ENCODE measurements at regions not wholly inside any gene's neighbourhood (a gene's known extent, or its start where the extent isn't known, plus 50 kb on each side); places are given as distances from the start of the nearest gene placed in this dataset.

GRCh38 chr17:51347851-51348584 is 87.7 kb downstream of the UTP18 start:
- FAIRE-seq: no peak
- DNase-seq (ENCODE audit: insufficient read length, low spot score): no peak
- no peak for TF ChIP-seq POLR2A (IDR thresholded peaks at IDR 0.05; ENCODE audit: low read depth, low read length)
- TF ChIP-seq SPI1 (IDR thresholded peaks at IDR 0.05; ENCODE audit: low read depth, low read length): no peak
- TF ChIP-seq TAF1 (IDR thresholded peaks at IDR 0.05; ENCODE audit: low read depth, low read length): no peak
- TF ChIP-seq PAX5 (IDR thresholded peaks at IDR 0.05; ENCODE audit: insufficient read depth, low read length, severe bottlenecking): no peak
- no peak for TF ChIP-seq POU2F2 (IDR thresholded peaks at IDR 0.05; ENCODE audit: low read depth, low read length)
- TF ChIP-seq POLR2AphosphoS5 (IDR thresholded peaks at IDR 0.05; ENCODE audit: low read depth, low read length): no peak

GRCh38 chr17:51351080-51351479 is 90.7 kb downstream of the UTP18 start:
- TF ChIP-seq SPI1 (IDR thresholded peaks at IDR 0.05; ENCODE audit: low read depth, low read length) (no peak), POU2F2 (IDR thresholded peaks at IDR 0.05; ENCODE audit: low read depth, low read length) (no peak), PAX5 (IDR thresholded peaks at IDR 0.05; ENCODE audit: insufficient read depth, low read length, severe bottlenecking) (no peak), POLR2AphosphoS5 (IDR thresholded peaks at IDR 0.05; ENCODE audit: low read depth, low read length) (no peak), TAF1 (IDR thresholded peaks at IDR 0.05; ENCODE audit: low read depth, low read length) (no peak), POLR2A (IDR thresholded peaks at IDR 0.05; ENCODE audit: low read depth, low read length) (no peak)
- no peak for FAIRE-seq
- no peak for DNase-seq (ENCODE audit: insufficient read length, low spot score)

GRCh38 chr17:51351890-51352289 is 91.5 kb downstream of the UTP18 start:
- FAIRE-seq: no peak
- DNase-seq (ENCODE audit: insufficient read length, low spot score): no peak
- TF ChIP-seq PAX5 (IDR thresholded peaks at IDR 0.05; ENCODE audit: insufficient read depth, low read length, severe bottlenecking): no peak
- no peak for TF ChIP-seq POLR2AphosphoS5 (IDR thresholded peaks at IDR 0.05; ENCODE audit: low read depth, low read length)
- TF ChIP-seq TAF1 (IDR thresholded peaks at IDR 0.05; ENCODE audit: low read depth, low read length): no peak

- FAIRE-seq (no peak), DNase-seq (ENCODE audit: insufficient read length, low spot score) (no peak)
- TF ChIP-seq POLR2AphosphoS5 (IDR thresholded peaks at IDR 0.05; ENCODE audit: low read depth, low read length): no peak
- no peak for TF ChIP-seq POU2F2 (IDR thresholded peaks at IDR 0.05; ENCODE audit: low read depth, low read length)
- no peak for TF ChIP-seq TAF1 (IDR thresholded peaks at IDR 0.05; ENCODE audit: low read depth, low read length)
- no peak for TF ChIP-seq PAX5 (IDR thresholded peaks at IDR 0.05; ENCODE audit: insufficient read depth, low read length, severe bottlenecking)
- TF ChIP-seq SPI1 (IDR thresholded peaks at IDR 0.05; ENCODE audit: low read depth, low read length): no peak
- TF ChIP-seq POLR2A (IDR thresholded peaks at IDR 0.05; ENCODE audit: low read depth, low read length): no peak
These were observed 92.5 kb downstream of the UTP18 start for GRCh38 chr17:51352798-51353197.

GRCh38 chr17:51353296-51353695 is 93.0 kb downstream of the UTP18 start:
- DNase-seq (ENCODE audit: insufficient read length, low spot score) (no peak), FAIRE-seq (no peak)

GRCh38 chr17:51354936-51355335 is 94.6 kb downstream of the UTP18 start:
- FAIRE-seq: no peak
- no peak for DNase-seq (ENCODE audit: insufficient read length, low spot score)
- TF ChIP-seq POLR2AphosphoS5 (IDR thresholded peaks at IDR 0.05; ENCODE audit: low read depth, low read length) (no peak), POLR2A (IDR thresholded peaks at IDR 0.05; ENCODE audit: low read depth, low read length) (no peak), TAF1 (IDR thresholded peaks at IDR 0.05; ENCODE audit: low read depth, low read length) (no peak), SPI1 (IDR thresholded peaks at IDR 0.05; ENCODE audit: low read depth, low read length) (no peak), PAX5 (IDR thresholded peaks at IDR 0.05; ENCODE audit: insufficient read depth, low read length, severe bottlenecking) (no peak), POU2F2 (IDR thresholded peaks at IDR 0.05; ENCODE audit: low read depth, low read length) (no peak)

More at GRCh38 chr17:51353296-51353695, 93.0 kb downstream of the UTP18 start:
- no peak for TF ChIP-seq PAX5 (IDR thresholded peaks at IDR 0.05; ENCODE audit: insufficient read depth, low read length, severe bottlenecking)
- no peak for TF ChIP-seq POU2F2 (IDR thresholded peaks at IDR 0.05; ENCODE audit: low read depth, low read length)
- no peak for TF ChIP-seq TAF1 (IDR thresholded peaks at IDR 0.05; ENCODE audit: low read depth, low read length)
- TF ChIP-seq SPI1 (IDR thresholded peaks at IDR 0.05; ENCODE audit: low read depth, low read length): no peak
- no peak for TF ChIP-seq POLR2A (IDR thresholded peaks at IDR 0.05; ENCODE audit: low read depth, low read length)
- TF ChIP-seq POLR2AphosphoS5 (IDR thresholded peaks at IDR 0.05; ENCODE audit: low read depth, low read length): no peak

- no peak for TF ChIP-seq POLR2A (IDR thresholded peaks at IDR 0.05; ENCODE audit: low read depth, low read length)
- TF ChIP-seq PAX5 (IDR thresholded peaks at IDR 0.05; ENCODE audit: insufficient read depth, low read length, severe bottlenecking): no peak
- no peak for TF ChIP-seq POU2F2 (IDR thresholded peaks at IDR 0.05; ENCODE audit: low read depth, low read length)
- no peak for TF ChIP-seq TAF1 (IDR thresholded peaks at IDR 0.05; ENCODE audit: low read depth, low read length)
- TF ChIP-seq POLR2AphosphoS5 (IDR thresholded peaks at IDR 0.05; ENCODE audit: low read depth, low read length): no peak
- DNase-seq (ENCODE audit: insufficient read length, low spot score) (no peak), FAIRE-seq (no peak)
These were observed 95.4 kb downstream of the UTP18 start for GRCh38 chr17:51355441-51356410.

- no peak for TF ChIP-seq PAX5 (IDR thresholded peaks at IDR 0.05; ENCODE audit: insufficient read depth, low read length, severe bottlenecking)
- TF ChIP-seq POLR2AphosphoS5 (IDR thresholded peaks at IDR 0.05; ENCODE audit: low read depth, low read length): no peak
- TF ChIP-seq TAF1 (IDR thresholded peaks at IDR 0.05; ENCODE audit: low read depth, low read length): no peak
- no peak for TF ChIP-seq POU2F2 (IDR thresholded peaks at IDR 0.05; ENCODE audit: low read depth, low read length)
These were observed 98.7 kb downstream of the UTP18 start for GRCh38 chr17:51359055-51359454.

GRCh38 chr17:51362811-51363585 is 102.7 kb downstream of the UTP18 start:
- FAIRE-seq (no peak), DNase-seq (ENCODE audit: insufficient read length, low spot score) (no peak)
- TF ChIP-seq POU2F2 (IDR thresholded peaks at IDR 0.05; ENCODE audit: low read depth, low read length) (no peak), POLR2AphosphoS5 (IDR thresholded peaks at IDR 0.05; ENCODE audit: low read depth, low read length) (no peak), TAF1 (IDR thresholded peaks at IDR 0.05; ENCODE audit: low read depth, low read length) (no peak), POLR2A (IDR thresholded peaks at IDR 0.05; ENCODE audit: low read depth, low read length) (no peak), PAX5 (IDR thresholded peaks at IDR 0.05; ENCODE audit: insufficient read depth, low read length, severe bottlenecking) (no peak), SPI1 (IDR thresholded peaks at IDR 0.05; ENCODE audit: low read depth, low read length) (no peak)

More at GRCh38 chr17:51359055-51359454, 98.7 kb downstream of the UTP18 start:
- FAIRE-seq (no peak), DNase-seq (ENCODE audit: insufficient read length, low spot score) (no peak)

All from GM12891 (cell line).